HCT116 (cell line): ENCODE measurements at regions not wholly inside any gene's neighbourhood (a gene's known extent, or its start where the extent isn't known, plus 50 kb on each side); places are given as distances from the start of the nearest gene placed in this dataset.

Experiments used
- ATAC-seq: fragments of 200-7000 bp; cut with Tn5 transposase; 2 replicates; pipeline ENCODE4 v1.9.1; 2020; ENCODE audit warnings: mild to moderate bottlenecking, moderate library complexity
- BruUV-seq: library from RNA; stranded (reverse); fragments of 400-500 nt; replicated peaks from 2 replicates; lab custom pipeline; 2021; lab: Mats Ljungman, UMichigan
- CTCF ChIA-PET: fragments of 300-600 bp; sonication (Branson Sonifier 250); formaldehyde crosslinking; loops from one replicate; lab custom pipeline; 2021; ENCODE audit warnings: antibody characterized with exemption; lab: Charles Lee
- POLR2A ChIA-PET: fragments of 300-600, 350-600 bp; sonication (Branson Sonifier 250); formaldehyde crosslinking; loops from one replicate; lab custom pipeline; 2021; ENCODE audit warnings: antibody characterized with exemption; lab: Charles Lee
- RAD21 ChIA-PET, 2 experiments: fragments of 300-600 bp; sonication (Branson Sonifier 250); formaldehyde crosslinking; loops; one replicate each; lab custom pipeline; 2023; ENCODE audit warnings: low total read pairs in 2 of 2; ENCODE audit not compliant: uncharacterized antibody in 2 of 2, unreplicated experiment in 2 of 2, low non-redundant PET in 1 of 2; lab: Charles Lee
- DNase-seq: peaks from one replicate; pipeline ENCODE4 v3.0.0-alpha.2; 2010; ENCODE audit warnings: low read depth, low spot score
- H2AFZ ChIP-seq: fragments of 200-600 bp; shearing (Covaris generic), sonication (generic); 2 replicates; pipeline ENCODE4 v1.6.1; 2017; ENCODE audit warnings: low read depth, mixed run types, mixed read lengths, antibody characterized with exemption, low read length; ENCODE audit not compliant: poor library complexity, severe bottlenecking
- H3K27ac ChIP-seq: 2 replicates; pipeline ENCODE4 v1.5.1; 2012; ENCODE audit warnings: low read depth, low read length
- H3K27me3 ChIP-seq: fragments of 200-600 bp; sonication (generic); 2 replicates; pipeline ENCODE4 v1.6.1; 2016; ENCODE audit warnings: mixed run types, low read length, mixed read lengths; ENCODE audit not compliant: insufficient read depth
- H3K36me3 ChIP-seq, 2 experiments: fragments of 200-500 bp in 1 of 2; fragments of 200-600 bp in 1 of 2; sonication (Bioruptor generic) in 1 of 2; sonication (generic) in 1 of 2; 2 replicates each; pipeline versions ENCODE4 v1.5.1 to v1.6.1; 2014 to 2016; ENCODE audit warnings: low read length in 2 of 2, inconsistent platforms in 1 of 2, mixed read lengths in 1 of 2, mixed run types in 1 of 2; ENCODE audit not compliant: insufficient read depth in 2 of 2, control insufficient read depth in 1 of 2
- H3K4me1 ChIP-seq, 2 experiments: fragments of 200-600 bp in 1 of 2; sonication (generic) in 1 of 2; 2 replicates each; pipeline versions ENCODE4 v1.5.1 to v1.6.1; 2012 to 2017; ENCODE audit warnings: low read length in 2 of 2, inconsistent platforms in 1 of 2, mild to moderate bottlenecking in 1 of 2, mixed read lengths in 1 of 2, mixed run types in 1 of 2, moderate library complexity in 1 of 2; ENCODE audit not compliant: insufficient read depth in 2 of 2, control insufficient read depth in 1 of 2
- H3K4me2 ChIP-seq: fragments of 200-600 bp; sonication (generic); 2 replicates; pipeline ENCODE4 v1.6.1; 2017; ENCODE audit warnings: mixed run types, low read length, mixed read lengths
- H3K4me3 ChIP-seq, 2 experiments: fragments of 200-600 bp in 1 of 2; sonication (generic) in 1 of 2; replicated peaks in 1 of 2; 2 replicates each; pipeline ENCODE4 v1.5.1; 2011 to 2016; ENCODE audit warnings: low read length in 2 of 2, control low read depth in 1 of 2, low read depth in 1 of 2, mild to moderate bottlenecking in 1 of 2, mixed read lengths in 1 of 2, mixed run types in 1 of 2
- H3K79me2 ChIP-seq: fragments of 200-600 bp; sonication (generic); 2 replicates; pipeline ENCODE4 v1.6.1; 2017; ENCODE audit warnings: mild to moderate bottlenecking, mixed run types, low read length, moderate library complexity, mixed read lengths; ENCODE audit not compliant: insufficient read depth
- H3K9ac ChIP-seq: fragments of 200-600 bp; sonication (generic); 2 replicates; pipeline ENCODE4 v1.6.1; 2016; ENCODE audit warnings: low read length, mixed read lengths
- H3K9me2 ChIP-seq: fragments of 200-600 bp; sonication (generic), shearing (Covaris generic); 2 replicates; pipeline ENCODE4 v1.6.1; 2017; ENCODE audit warnings: mixed run types, mild to moderate bottlenecking, moderate library complexity; ENCODE audit not compliant: insufficient read depth
- H3K9me3 ChIP-seq, 2 experiments: fragments of 200-500 bp in 1 of 2; fragments of 200-600 bp in 1 of 2; sonication (Bioruptor generic) in 1 of 2; sonication (generic) in 1 of 2; 2 replicates each; pipeline ENCODE4 v1.6.1; 2014 to 2017; ENCODE audit warnings: low read length in 2 of 2, mixed read lengths in 2 of 2, inconsistent platforms in 1 of 2, low read depth in 1 of 2, mild to moderate bottlenecking in 1 of 2, mixed run types in 1 of 2, moderate library complexity in 1 of 2; ENCODE audit not compliant: control insufficient read depth in 1 of 2, insufficient read depth in 1 of 2
- H4K20me1 ChIP-seq: fragments of 200-600 bp; sonication (generic), shearing (Covaris generic); 2 replicates; pipeline ENCODE4 v1.6.1; 2017; ENCODE audit warnings: mixed run types, mild to moderate bottlenecking, moderate library complexity; ENCODE audit not compliant: insufficient read depth
- CBX3 ChIP-seq: IDR thresholded peaks from 2 replicates; pipeline ENCODE4 v1.6.1; 2012; ENCODE audit warnings: low read depth
- EGR1 ChIP-seq: IDR thresholded peaks from 2 replicates; pipeline ENCODE4 v1.6.1; 2012; ENCODE audit warnings: low read depth
- FOSL1 ChIP-seq: IDR thresholded peaks from 2 replicates; pipeline ENCODE4 v1.6.1; 2012; ENCODE audit warnings: low read depth
- REST ChIP-seq: IDR thresholded peaks from 2 replicates; pipeline ENCODE4 v1.6.1; 2012; ENCODE audit warnings: low read depth
- ZBTB33 ChIP-seq: IDR thresholded peaks from 2 replicates; pipeline ENCODE4 v1.6.1; 2011; ENCODE audit warnings: mild to moderate bottlenecking, low read length, moderate library complexity; ENCODE audit not compliant: insufficient replicate concordance; ENCODE audit errors: extremely low read depth
- ZFX ChIP-seq: fragments of 450-650 bp; IDR thresholded peaks from 2 replicates; pipeline ENCODE4 v1.6.1; 2017
- intact Hi-C: fragments of 100-400 bp; cut with micrococcal nuclease; formaldehyde crosslinking; loops from 2 replicates; pipeline ENCODE4 v1.10.0; 2022

GRCh38 chr20:5470458-5470857 is 140.3 kb downstream of the GPCPD1 start (continued):
- TF ChIP-seq REST (no peak), CBX3 (no peak)

GRCh38 chr20:5469111-5469510 is 141.7 kb downstream of the GPCPD1 start:
- ChIA-PET POLR2A (no interaction called here), CTCF (interaction anchor here (1.3 kb wide), 1 partner anchor 343 kb away, joined by 3 read pairs; the partner anchor contains the start of gene CDS2), RAD21 (no interaction called here)
- Histone ChIP-seq H2AFZ (no peak overlapping the region), H3K4me2 (no peak overlapping the region), H4K20me1 (no peaks in the 10 kb centered on the region), H3K36me3 (no peaks in the 10 kb centered on the region), H3K9me2 (no peaks in the 10 kb centered on the region; the same call in 1 of the 2 replicates), H3K9ac (no peak overlapping the region), H3K4me1 (no peaks in the 10 kb centered on the region), H3K79me2 (no peaks in the 10 kb centered on the region), H3K4me3 (no peak overlapping the region), H3K27me3 (0 out of 2 replicates have a peak, but pooled peaks cover 7% of the 10 kb centered on the region), H3K27ac (no peak overlapping the region), H3K9me3 (no peaks in the 10 kb centered on the region; a peak in 1 of 4 replicates)
- TF ChIP-seq FOSL1 (no peak), REST (no peak), ZFX (no peak), ZBTB33 (no peak), EGR1 (no peak)
- intact Hi-C loops, result no loop called here
- ATAC-seq, result no peak
- no TSS peak for BruUV-seq
- DNase-seq, result no peak
